ENCODE measurements at regions not wholly inside any gene's neighbourhood (a gene's known extent, or its start where the extent isn't known, plus 50 kb on each side); places are given as distances from the start of the nearest gene placed in this dataset.

GRCh38 chr4:17336524-17336961 lies 175.3 kb downstream of the QDPR start:
- DNase-seq = peak; percentile 79

- no peak for DNase-seq
Observed at GRCh38 chr4:17336069-17336468, 175.8 kb downstream of the QDPR start.

GRCh38 chr4:17335371-17335770 lies 176.5 kb downstream of the QDPR start:
- DNase-seq = no peak

- DNase-seq = no peak
Observed at GRCh38 chr4:17332478-17332877, 179.4 kb downstream of the QDPR start.

- no peak for DNase-seq
Observed at GRCh38 chr4:17329046-17329445, 182.8 kb downstream of the QDPR start.

- DNase-seq = no peak
Observed at GRCh38 chr4:17328141-17328815, 183.6 kb downstream of the QDPR start.

- DNase-seq = no peak
Observed at GRCh38 chr4:17327591-17327990, 184.3 kb downstream of the QDPR start.

GRCh38 chr4:17326756-17327155 lies 185.1 kb downstream of the QDPR start:
- no peak for DNase-seq

GRCh38 chr4:17325098-17325497 lies 186.8 kb downstream of the QDPR start:
- no peak for DNase-seq

GRCh38 chr4:17324386-17324830 lies 187.5 kb downstream of the QDPR start:
- peak; percentile 31 for DNase-seq

- DNase-seq = no peak
Observed at GRCh38 chr4:17323554-17324385, 188.1 kb downstream of the QDPR start.

- no peak for DNase-seq
Observed at GRCh38 chr4:17322514-17322913, 189.4 kb downstream of the QDPR start.

GRCh38 chr4:17320046-17320445 lies 191.8 kb downstream of the QDPR start:
- no peak for DNase-seq

- DNase-seq = no peak
Observed at GRCh38 chr4:17317526-17317925, 194.4 kb downstream of the QDPR start.

GRCh38 chr4:17316566-17316965 lies 195.3 kb downstream of the QDPR start:
- DNase-seq = no peak

GRCh38 chr4:17315459-17315858 lies 196.4 kb downstream of the QDPR start:
- DNase-seq = no peak

GRCh38 chr4:17313194-17313593 lies 198.7 kb downstream of the QDPR start:
- DNase-seq = no peak

- no peak for DNase-seq
Observed at GRCh38 chr4:17310269-17310652, 201.6 kb downstream of the QDPR start.

GRCh38 chr4:17309567-17310268 lies 202.2 kb downstream of the QDPR start:
- no peak for DNase-seq

GRCh38 chr4:17301869-17302268 lies 210.0 kb downstream of the QDPR start:
- DNase-seq = no peak

GRCh38 chr4:17301266-17301665 lies 210.6 kb downstream of the QDPR start:
- no peak for DNase-seq

- no peak for DNase-seq
Observed at GRCh38 chr4:17296921-17297890, 214.7 kb downstream of the QDPR start.
